ENCODE measurements at regions not wholly inside any gene's neighbourhood (a gene's known extent, or its start where the extent isn't known, plus 50 kb on each side); places are given as distances from the start of the nearest gene placed in this dataset.

GRCh38 chr7:1359681-1360485 is 99.4 kb downstream of the MICALL2 start:
- DNase-seq (ENCODE audit: low spot score) = no peak

GRCh38 chr7:1360521-1360971 is 98.7 kb downstream of the MICALL2 start:
- no peak for DNase-seq (ENCODE audit: low spot score)

- DNase-seq (ENCODE audit: low spot score) = no peak
These were observed 98.1 kb downstream of the MICALL2 start for GRCh38 chr7:1361016-1361755.

- no peak for DNase-seq (ENCODE audit: low spot score)
These were observed 97.5 kb downstream of the MICALL2 start for GRCh38 chr7:1361756-1362125.

GRCh38 chr7:1362301-1362700 is 97.0 kb downstream of the MICALL2 start:
- DNase-seq (ENCODE audit: low spot score) = no peak

GRCh38 chr7:1364068-1364905 is 95.0 kb downstream of the MICALL2 start:
- no peak for DNase-seq (ENCODE audit: low spot score)

GRCh38 chr7:1364906-1365570 is 94.2 kb downstream of the MICALL2 start:
- no peak for DNase-seq (ENCODE audit: low spot score)

GRCh38 chr7:1365846-1366245 is 93.4 kb downstream of the MICALL2 start:
- DNase-seq (ENCODE audit: low spot score) = no peak

GRCh38 chr7:1366801-1367405 is 92.4 kb downstream of the MICALL2 start:
- no peak for DNase-seq (ENCODE audit: low spot score)

- DNase-seq (ENCODE audit: low spot score) = no peak
These were observed 91.6 kb downstream of the MICALL2 start for GRCh38 chr7:1367501-1368183.

- DNase-seq (ENCODE audit: low spot score) = no peak
These were observed 91.0 kb downstream of the MICALL2 start for GRCh38 chr7:1368184-1368681.

- no peak for DNase-seq (ENCODE audit: low spot score)
These were observed 90.3 kb downstream of the MICALL2 start for GRCh38 chr7:1368682-1369571.

- DNase-seq (ENCODE audit: low spot score) = no peak
These were observed 89.2 kb downstream of the MICALL2 start for GRCh38 chr7:1369916-1370657.

- no peak for DNase-seq (ENCODE audit: low spot score)
These were observed 88.5 kb downstream of the MICALL2 start for GRCh38 chr7:1370738-1371137.

- no peak for DNase-seq (ENCODE audit: low spot score)
These were observed 87.2 kb downstream of the MICALL2 start for GRCh38 chr7:1372063-1372462.

- no peak for DNase-seq (ENCODE audit: low spot score)
These were observed 86.4 kb downstream of the MICALL2 start for GRCh38 chr7:1372671-1373379.

- no peak for DNase-seq (ENCODE audit: low spot score)
These were observed 82.0 kb downstream of the MICALL2 start for GRCh38 chr7:1377111-1377909.

Measured in CD4-positive, alpha-beta T cell treated with Interleukin-2 at 100 ng/mL for 4 hours (primary cell).